ENCODE measurements at regions not wholly inside any gene's neighbourhood (a gene's known extent, or its start where the extent isn't known, plus 50 kb on each side); places are given as distances from the start of the nearest gene placed in this dataset.
"Not testable (repeated sequence)": the region's sequence is repeated elsewhere in the genome, so short reads cannot be mapped to it uniquely, and the experiment has no call there.

GRCh38 chr6:18640754-18641153 is 253.6 kb downstream of the RNF144B start:
- Histone ChIP-seq H3K4me3 (IDR thresholded peaks at IDR 0.05; ENCODE audit: insufficient read depth, low read depth, low read length) (no peak overlapping the region), H3K79me2 (ENCODE audit: insufficient read depth, low read depth) (no peaks in the 10 kb centered on the region), H3K4me1 (ENCODE audit: low read depth, poor library complexity, severe bottlenecking) (no peaks in the 10 kb centered on the region), H3K27ac (no peak overlapping the region), H2AFZ (ENCODE audit: low read depth) (no peak overlapping the region), H3K36me3 (ENCODE audit: insufficient read depth) (no peaks in the 10 kb centered on the region), H3K4me2 (no peak overlapping the region), H3K27me3 (ENCODE audit: insufficient read depth, low read depth) (no peaks in the 10 kb centered on the region), H4K20me1 (ENCODE audit: insufficient read depth) (no peaks in the 10 kb centered on the region), H3K9ac (no peak overlapping the region)
- no peak for TF ChIP-seq CTCF (conservative IDR thresholded peaks at IDR 0.05; ENCODE audit: low read depth, low read length)

DNA sequence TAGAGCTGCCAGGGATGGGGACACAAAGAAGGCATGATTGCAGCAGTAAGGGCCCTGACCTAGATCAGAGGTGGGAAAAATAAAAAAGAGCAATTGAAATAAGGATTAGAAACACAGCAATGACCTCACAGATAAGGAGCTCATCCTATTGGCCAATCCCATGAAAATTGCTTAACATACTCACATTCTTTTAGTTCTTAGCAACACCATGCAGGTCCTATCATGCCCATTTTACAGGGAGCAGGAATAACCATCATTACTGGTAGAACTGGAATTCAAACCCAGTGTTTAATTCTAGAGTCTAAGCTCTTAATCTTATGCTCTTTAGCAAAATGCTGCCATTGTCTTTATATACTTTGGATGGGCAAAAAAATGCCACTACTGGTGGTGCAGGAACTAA is 267.7 kb downstream of the RNF144B start:
- Histone ChIP-seq H4K20me1 (ENCODE audit: insufficient read depth) (no peaks in the 10 kb centered on the region), H3K27me3 (ENCODE audit: insufficient read depth, low read depth) (no peaks in the 10 kb centered on the region), H3K4me1 (ENCODE audit: low read depth, poor library complexity, severe bottlenecking) (no peaks in the 10 kb centered on the region), H2AFZ (ENCODE audit: low read depth) (no peak overlapping the region), H3K36me3 (ENCODE audit: insufficient read depth) (no peaks in the 10 kb centered on the region), H3K9ac (no peak overlapping the region), H3K4me2 (no peak overlapping the region), H3K27ac (no peak overlapping the region), H3K79me2 (ENCODE audit: insufficient read depth, low read depth) (no peaks in the 10 kb centered on the region), H3K4me3 (IDR thresholded peaks at IDR 0.05; ENCODE audit: insufficient read depth, low read depth, low read length) (no peak overlapping the region)
- TF ChIP-seq CTCF (conservative IDR thresholded peaks at IDR 0.05; ENCODE audit: low read depth, low read length): no peak

DNA sequence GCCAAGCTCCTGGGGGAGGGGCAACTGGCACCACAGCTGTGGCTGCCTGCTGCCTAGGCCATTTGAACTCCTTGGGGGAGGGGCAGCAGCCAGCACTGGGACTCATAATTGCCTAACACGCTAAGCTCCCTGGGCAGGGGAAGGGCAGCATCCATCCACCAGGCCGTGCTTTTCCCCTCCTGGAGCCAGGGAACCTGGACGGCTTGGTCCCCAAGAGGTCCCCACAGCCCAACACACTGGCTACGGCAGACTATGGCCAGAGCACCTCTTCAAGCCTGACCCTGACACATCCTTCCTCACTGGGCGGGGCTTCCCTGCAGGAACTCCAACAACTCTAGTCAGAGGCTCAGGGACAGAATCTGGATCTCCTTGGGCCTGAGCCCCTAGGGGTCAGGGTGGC is 269.4 kb downstream of the RNF144B start:
- no peak overlapping the region for H3K4me2 ChIP-seq
- no peak for TF ChIP-seq CTCF (conservative IDR thresholded peaks at IDR 0.05; ENCODE audit: low read depth, low read length)

DNA sequence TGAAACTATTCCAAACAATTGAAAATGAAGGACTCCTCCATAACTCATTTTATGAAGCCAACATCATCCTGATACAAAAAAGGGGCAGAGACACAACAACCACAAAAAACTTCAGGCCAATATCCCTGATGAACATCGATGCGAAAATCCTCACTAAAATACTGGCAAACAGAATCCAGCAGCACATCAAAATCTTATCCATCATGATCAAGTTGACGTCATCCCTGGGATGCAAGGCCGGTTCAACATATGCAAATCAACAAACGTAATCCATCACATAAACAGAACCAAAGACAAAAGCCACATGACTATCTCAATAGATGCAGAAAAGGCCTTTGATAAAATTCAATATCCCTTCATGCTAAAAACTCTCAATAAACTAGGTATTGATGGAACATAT is 272.8 kb downstream of the RNF144B start:
- H3K36me3 ChIP-seq (ENCODE audit: insufficient read depth); H3K79me2 ChIP-seq (ENCODE audit: insufficient read depth, low read depth); H2AFZ ChIP-seq (ENCODE audit: low read depth): not testable (repeated sequence)

More for the DNA sequence above, 269.4 kb downstream of the RNF144B start:
- Histone ChIP-seq H3K9ac (no peak overlapping the region), H2AFZ (ENCODE audit: low read depth) (no peak overlapping the region), H3K27ac (no peak overlapping the region), H3K36me3 (ENCODE audit: insufficient read depth) (no peaks in the 10 kb centered on the region), H3K27me3 (ENCODE audit: insufficient read depth, low read depth) (no peaks in the 10 kb centered on the region), H3K4me3 (IDR thresholded peaks at IDR 0.05; ENCODE audit: insufficient read depth, low read depth, low read length) (no peak overlapping the region), H3K4me1 (ENCODE audit: low read depth, poor library complexity, severe bottlenecking) (no peaks in the 10 kb centered on the region), H4K20me1 (ENCODE audit: insufficient read depth) (no peaks in the 10 kb centered on the region), H3K79me2 (ENCODE audit: insufficient read depth, low read depth) (no peaks in the 10 kb centered on the region)

DNA sequence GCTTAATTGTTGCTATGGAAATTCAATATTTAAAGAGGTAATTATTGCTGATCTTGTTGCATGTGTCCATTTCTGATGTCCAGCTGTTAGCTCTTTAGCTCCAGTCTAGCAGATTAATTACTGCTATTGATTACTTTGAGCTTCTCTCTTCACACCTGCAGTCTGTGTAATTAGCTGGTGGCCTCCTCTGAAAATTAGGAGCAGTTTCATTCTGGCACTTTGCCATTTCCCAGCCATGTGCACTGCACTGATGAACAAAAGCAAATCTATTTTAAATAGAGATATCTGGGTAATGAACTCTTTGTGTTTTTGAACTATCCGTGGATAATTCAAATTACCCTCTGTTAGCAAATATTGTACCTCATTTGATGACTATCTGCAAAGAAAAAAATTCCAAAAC is 275.9 kb downstream of the RNF144B start:
- Histone ChIP-seq H3K27me3 (ENCODE audit: insufficient read depth, low read depth) (no peaks in the 10 kb centered on the region), H3K27ac (no peak overlapping the region), H3K36me3 (ENCODE audit: insufficient read depth) (no peaks in the 10 kb centered on the region), H3K4me1 (ENCODE audit: low read depth, poor library complexity, severe bottlenecking) (no peaks in the 10 kb centered on the region), H3K9ac (no peak overlapping the region), H2AFZ (ENCODE audit: low read depth) (no peak overlapping the region), H3K4me2 (no peak overlapping the region), H3K4me3 (IDR thresholded peaks at IDR 0.05; ENCODE audit: insufficient read depth, low read depth, low read length) (no peak overlapping the region), H3K79me2 (ENCODE audit: insufficient read depth, low read depth) (no peaks in the 10 kb centered on the region), H4K20me1 (ENCODE audit: insufficient read depth) (no peaks in the 10 kb centered on the region)
- no peak for TF ChIP-seq CTCF (conservative IDR thresholded peaks at IDR 0.05; ENCODE audit: low read depth, low read length)

More for the DNA sequence above, 272.8 kb downstream of the RNF144B start:
- not testable (repeated sequence) for H4K20me1 ChIP-seq (ENCODE audit: insufficient read depth); H3K27me3 ChIP-seq (ENCODE audit: insufficient read depth, low read depth); H3K4me3 ChIP-seq (IDR thresholded peaks at IDR 0.05; ENCODE audit: insufficient read depth, low read depth, low read length); H3K9ac ChIP-seq; H3K4me2 ChIP-seq; H3K27ac ChIP-seq; H3K4me1 ChIP-seq (ENCODE audit: low read depth, poor library complexity, severe bottlenecking)
